B cell (primary cell): ENCODE measurements at regions not wholly inside any gene's neighbourhood (a gene's known extent, or its start where the extent isn't known, plus 50 kb on each side); places are given as distances from the start of the nearest gene placed in this dataset.

Experiments
- ATAC-seq: fragments of 200-7000 bp; cut with Tn5 transposase; one replicate; pipeline ENCODE4 v1.10.0; 2021; ENCODE audit warnings: low read depth, mild to moderate bottlenecking, moderate number of reproducible peaks, moderate library complexity
- CTCF ChIA-PET: fragments of 350-600 bp; sonication (Branson Sonifier 250); formaldehyde crosslinking; loops from one replicate; lab custom pipeline; 2021; ENCODE audit warnings: antibody characterized with exemption, inconsistent platforms; lab: Charles Lee
- POLR2A ChIA-PET: fragments of 350-600 bp; sonication (Branson Sonifier 250); formaldehyde crosslinking; loops from one replicate; lab custom pipeline; 2021; ENCODE audit warnings: antibody characterized with exemption; lab: Charles Lee
- DNase-seq: peaks from one replicate; pipeline ENCODE4 v3.0.0; 2013
- H2AFZ ChIP-seq: 2 replicates; pipeline ENCODE4 v1.6.1; 2012; ENCODE audit warnings: mild to moderate bottlenecking, low read depth, low read length; ENCODE audit not compliant: insufficient read depth, poor library complexity, severe bottlenecking
- H3K27ac ChIP-seq, 2 donors: 1 replicate in 1 of 2; 2 replicates in 1 of 2; pipeline ENCODE4 v1.5.1; 2012 to 2013; ENCODE audit warnings: low read length in 2 of 2, mild to moderate bottlenecking in 2 of 2, moderate library complexity in 1 of 2
- H3K27me3 ChIP-seq, 4 experiments: fragments of 200-600 bp in 1 of 4; sonication (generic) in 1 of 4; replicated peaks in 1 of 4; 1 replicate in 2 of 4; 2 replicates in 2 of 4; pipeline versions ENCODE4 v1.6.1 to v1.7.0; 2013 to 2016; ENCODE audit warnings: low read length in 3 of 4, mild to moderate bottlenecking in 2 of 4, mixed read lengths in 1 of 4, moderate library complexity in 1 of 4; ENCODE audit not compliant: insufficient read depth in 4 of 4, control insufficient read depth in 3 of 4; ENCODE audit errors: control extremely low read depth in 1 of 4
- H3K36me3 ChIP-seq, 2 experiments: replicated peaks in 1 of 2; 1 replicate in 1 of 2; 2 replicates in 1 of 2; pipeline versions ENCODE4 v1.6.1 to v1.7.1; 2013; ENCODE audit warnings: low read length in 1 of 2; ENCODE audit not compliant: insufficient read depth in 2 of 2, control insufficient read depth in 1 of 2; ENCODE audit errors: control extremely low read depth in 1 of 2, extremely low read depth in 1 of 2
- H3K4me1 ChIP-seq, 2 donors: fragments of 200-600 bp in 1 of 2; sonication (generic) in 1 of 2; 1 replicate in 1 of 2; 2 replicates in 1 of 2; pipeline versions ENCODE4 v1.5.1 to v1.6.1; 2013 to 2017; ENCODE audit warnings: low read length in 2 of 2; ENCODE audit not compliant: control insufficient read depth in 2 of 2, insufficient read depth in 2 of 2
- H3K4me2 ChIP-seq: replicated peaks from 2 replicates; pipeline ENCODE3; 2012; ENCODE audit warnings: mild to moderate bottlenecking, low read depth, low read length; ENCODE audit not compliant: poor library complexity, severe bottlenecking
- H3K4me3 ChIP-seq, 5 experiments: fragments of 200-600 bp in 1 of 5; sonication (generic) in 1 of 5; 1 replicate in 3 of 5; 2 replicates in 2 of 5; pipeline versions ENCODE4 v1.5.1 to v1.7.0; 2011 to 2016; ENCODE audit warnings: low read length in 4 of 5, mild to moderate bottlenecking in 4 of 5, low read depth in 2 of 5, control low read depth in 1 of 5, moderate library complexity in 1 of 5; ENCODE audit not compliant: insufficient read depth in 1 of 5; ENCODE audit errors: control extremely low read depth in 1 of 5, extremely low read depth in 1 of 5
- H3K79me2 ChIP-seq: fragments of 200-600 bp; sonication (generic); one replicate; pipeline ENCODE4 v1.6.0; 2016; ENCODE audit warnings: low read length; ENCODE audit not compliant: control insufficient read depth, insufficient read depth
- H3K9ac ChIP-seq: fragments of 200-600 bp; sonication (generic); 2 replicates; pipeline ENCODE4 v1.6.1; 2017; ENCODE audit warnings: mild to moderate bottlenecking, low read length, moderate library complexity
- H3K9me3 ChIP-seq, 3 donors: one replicate each; pipeline versions ENCODE4 v1.6.1 to v1.7.1; 2013; ENCODE audit warnings: low read length in 2 of 3; ENCODE audit not compliant: control insufficient read depth in 2 of 3, insufficient read depth in 1 of 3; ENCODE audit errors: control extremely low read depth in 1 of 3
- H4K20me1 ChIP-seq: 2 replicates; pipeline ENCODE4 v1.6.0; 2012; ENCODE audit warnings: mild to moderate bottlenecking, low read length; ENCODE audit not compliant: insufficient read depth, control insufficient read depth, poor library complexity, severe bottlenecking
- H3K27ac Mint-ChIP-seq: one replicate; pipeline ENCODE4 v1.8.0; 2021; ENCODE audit warnings: mixed read lengths
- H3K27me3 Mint-ChIP-seq: one replicate; pipeline ENCODE4 v1.8.0; 2021; ENCODE audit warnings: mixed read lengths
- H3K4me1 Mint-ChIP-seq: one replicate; pipeline ENCODE4 v1.8.0; 2021; ENCODE audit warnings: mixed read lengths
- H3K4me3 Mint-ChIP-seq: one replicate; pipeline ENCODE4 v1.8.0; 2021; ENCODE audit warnings: mixed read lengths
- H3K9me3 Mint-ChIP-seq: one replicate; pipeline ENCODE4 v1.8.0; 2022; ENCODE audit warnings: mixed read lengths; ENCODE audit not compliant: insufficient read depth
- EZH2 ChIP-seq: IDR thresholded peaks from 2 replicates; pipeline ENCODE4 v1.6.1; 2012; ENCODE audit warnings: borderline replicate concordance, low read depth, mild to moderate bottlenecking, moderate library complexity, low read length; ENCODE audit not compliant: insufficient read depth, poor library complexity, severe bottlenecking
- WGBS: methylation state at CpG from one replicate; pipeline ENCODE4 v1.1.5; 2013; ENCODE audit warnings: missing lambda C conversion rate; ENCODE audit not compliant: insufficient coverage; 5-methylcytosine and 5-hydroxymethylcytosine counted together
- intact Hi-C: fragments of 100-400 bp; cut with micrococcal nuclease; formaldehyde crosslinking; loops from one replicate; pipeline ENCODE4 v1.10.0; 2022
- TF ChIP-seq, protein P1 (sequence below): fragments of 200-600 bp; IDR thresholded peaks from one replicate; pipeline ENCODE4 v1.8.0; 2022; ENCODE audit warnings: antibody characterized with exemption, mild to moderate bottlenecking

DNA sequence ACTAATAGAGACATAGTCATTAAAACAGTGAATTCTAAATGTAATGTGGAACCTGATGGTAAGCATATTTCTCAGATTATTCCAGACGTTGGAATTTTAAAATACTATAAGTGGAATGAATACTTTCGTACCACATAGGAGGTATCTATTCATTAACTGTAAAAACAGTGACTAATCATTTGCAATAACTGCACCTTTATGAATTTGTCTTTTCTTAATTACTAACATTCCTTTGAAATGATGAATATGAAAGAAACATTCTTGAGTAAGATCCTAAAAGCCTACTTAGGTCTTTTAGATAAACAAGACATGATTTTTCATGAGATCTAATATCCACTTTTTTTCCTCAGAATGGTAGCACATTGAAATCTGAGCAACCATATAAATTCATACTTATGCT, 549.0 kb upstream of the LRRN3 start:
- WGBS, result no CpG with 5 or more reads among the region's 2 CpGs
- intact Hi-C loops, result loop anchor here (1.0 kb wide), 1 partner anchor 7 kb away; no protein-coding TSS in a partner anchor

DNA sequence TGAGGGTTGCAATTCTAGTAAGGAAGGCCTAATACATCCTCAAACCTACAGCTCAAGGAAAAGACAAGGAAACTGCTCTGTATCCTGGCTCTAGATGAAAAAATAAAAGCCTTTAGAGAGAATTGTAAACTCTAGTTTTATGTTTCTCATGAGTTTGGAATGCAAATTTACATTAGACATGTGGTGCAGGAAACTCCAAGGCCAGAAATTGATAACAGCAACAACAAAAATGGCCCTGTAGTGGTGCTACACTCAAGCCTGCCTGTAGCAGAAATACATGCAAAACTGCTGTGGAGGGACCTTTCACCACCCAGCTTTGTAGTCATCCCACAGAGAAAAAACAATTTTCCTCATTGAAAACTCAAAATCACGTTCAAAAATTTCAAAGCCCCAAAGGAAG, 546.7 kb upstream of the LRRN3 start:
- Histone ChIP-seq H3K27me3 (no peaks in the 10 kb centered on the region), H3K9ac (no peak overlapping the region), H3K36me3 (no peaks in the 10 kb centered on the region), H3K9me3 (no peaks in the 10 kb centered on the region), H3K4me1 (no peaks in the 10 kb centered on the region), H3K27ac (no peak overlapping the region), H3K79me2 (no peaks in the 10 kb centered on the region), H3K4me3 (no peak overlapping the region), H2AFZ (no peak overlapping the region), H3K4me2 (no peak overlapping the region), H4K20me1 (no peaks in the 10 kb centered on the region)
- intact Hi-C loops, result no loop called here
- Mint-ChIP-seq H3K4me3 (no peak overlapping the region), H3K9me3 (no peaks in the 10 kb centered on the region), H3K27me3 (no peaks in the 10 kb centered on the region), H3K27ac (no peak overlapping the region), H3K4me1 (no peaks in the 10 kb centered on the region)
- ChIA-PET CTCF (no interaction called here), POLR2A (no interaction called here)
- WGBS, result no CpG with 5 or more reads among the region's 1 CpG
- TF ChIP-seq EZH2, result no peak
- TF ChIP-seq, protein P1, sequence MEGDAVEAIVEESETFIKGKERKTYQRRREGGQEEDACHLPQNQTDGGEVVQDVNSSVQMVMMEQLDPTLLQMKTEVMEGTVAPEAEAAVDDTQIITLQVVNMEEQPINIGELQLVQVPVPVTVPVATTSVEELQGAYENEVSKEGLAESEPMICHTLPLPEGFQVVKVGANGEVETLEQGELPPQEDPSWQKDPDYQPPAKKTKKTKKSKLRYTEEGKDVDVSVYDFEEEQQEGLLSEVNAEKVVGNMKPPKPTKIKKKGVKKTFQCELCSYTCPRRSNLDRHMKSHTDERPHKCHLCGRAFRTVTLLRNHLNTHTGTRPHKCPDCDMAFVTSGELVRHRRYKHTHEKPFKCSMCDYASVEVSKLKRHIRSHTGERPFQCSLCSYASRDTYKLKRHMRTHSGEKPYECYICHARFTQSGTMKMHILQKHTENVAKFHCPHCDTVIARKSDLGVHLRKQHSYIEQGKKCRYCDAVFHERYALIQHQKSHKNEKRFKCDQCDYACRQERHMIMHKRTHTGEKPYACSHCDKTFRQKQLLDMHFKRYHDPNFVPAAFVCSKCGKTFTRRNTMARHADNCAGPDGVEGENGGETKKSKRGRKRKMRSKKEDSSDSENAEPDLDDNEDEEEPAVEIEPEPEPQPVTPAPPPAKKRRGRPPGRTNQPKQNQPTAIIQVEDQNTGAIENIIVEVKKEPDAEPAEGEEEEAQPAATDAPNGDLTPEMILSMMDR, result no peak
- no peak for DNase-seq
- ATAC-seq, result no peak

More for the DNA sequence above, 549.0 kb upstream of the LRRN3 start:
- no peaks in the 10 kb centered on the region for H3K27me3 ChIP-seq
- H2AFZ ChIP-seq, result no peak overlapping the region
- Mint-ChIP-seq H3K27ac (no peak overlapping the region), H3K9me3 (no peaks in the 10 kb centered on the region), H3K27me3 (no peaks in the 10 kb centered on the region), H3K4me1 (no peaks in the 10 kb centered on the region), H3K4me3 (no peak overlapping the region)
- H3K36me3 ChIP-seq, result no peaks in the 10 kb centered on the region
- no peaks in the 10 kb centered on the region for H3K4me1 ChIP-seq
- no peak overlapping the region for H3K4me3 ChIP-seq
- no peak overlapping the region for H3K4me2 ChIP-seq
- ChIA-PET CTCF (no interaction called here), POLR2A (no interaction called here)
- no peak overlapping the region for H3K9ac ChIP-seq
- no peak for ATAC-seq
- no peaks in the 10 kb centered on the region for H4K20me1 ChIP-seq
- DNase-seq, result no peak
- no peak overlapping the region for H3K27ac ChIP-seq
- H3K9me3 ChIP-seq, result no peaks in the 10 kb centered on the region
- TF ChIP-seq, protein P1, result no peak
- TF ChIP-seq EZH2, result no peak
- H3K79me2 ChIP-seq, result no peaks in the 10 kb centered on the region
